HUES48 (cell line): ENCODE measurements at regions not wholly inside any gene's neighbourhood (a gene's known extent, or its start where the extent isn't known, plus 50 kb on each side); places are given as distances from the start of the nearest gene placed in this dataset.
"Not testable (repeated sequence)": the region's sequence is repeated elsewhere in the genome, so short reads cannot be mapped to it uniquely, and the experiment has no call there.

ENCODE experiments used
- H3K27ac ChIP-seq: one replicate; pipeline ENCODE4 v1.7.0; 2013; ENCODE audit warnings: low read depth, low read length, inconsistent platforms
- H3K27me3 ChIP-seq: 2 replicates; pipeline ENCODE4 v1.6.1; 2013; ENCODE audit warnings: mild to moderate bottlenecking, low read length; ENCODE audit not compliant: control insufficient read depth, insufficient read depth
- H3K36me3 ChIP-seq: 2 replicates; pipeline ENCODE4 v1.6.1; 2013; ENCODE audit warnings: low read length; ENCODE audit not compliant: control insufficient read depth, insufficient read depth
- H3K4me1 ChIP-seq: 2 replicates; pipeline ENCODE4 v1.6.1; 2013; ENCODE audit warnings: mild to moderate bottlenecking, low read length; ENCODE audit not compliant: control insufficient read depth, insufficient read depth
- H3K4me3 ChIP-seq: 2 replicates; pipeline ENCODE4 v1.5.1; 2013; ENCODE audit warnings: mild to moderate bottlenecking, low read depth, low read length
- H3K9ac ChIP-seq: 2 replicates; pipeline ENCODE4 v1.6.1; 2013; ENCODE audit warnings: mild to moderate bottlenecking, low read depth, low read length, moderate library complexity
- H3K9me3 ChIP-seq: 2 replicates; pipeline ENCODE4 v1.6.1; 2013; ENCODE audit warnings: low read length; ENCODE audit not compliant: control insufficient read depth, insufficient read depth

- peaks cover 6% of the 10 kb centered on the region for H3K9me3 ChIP-seq
Measured at GRCh38 chr3:110974902-110975301, 96.7 kb upstream of the NECTIN3 start.

DNA sequence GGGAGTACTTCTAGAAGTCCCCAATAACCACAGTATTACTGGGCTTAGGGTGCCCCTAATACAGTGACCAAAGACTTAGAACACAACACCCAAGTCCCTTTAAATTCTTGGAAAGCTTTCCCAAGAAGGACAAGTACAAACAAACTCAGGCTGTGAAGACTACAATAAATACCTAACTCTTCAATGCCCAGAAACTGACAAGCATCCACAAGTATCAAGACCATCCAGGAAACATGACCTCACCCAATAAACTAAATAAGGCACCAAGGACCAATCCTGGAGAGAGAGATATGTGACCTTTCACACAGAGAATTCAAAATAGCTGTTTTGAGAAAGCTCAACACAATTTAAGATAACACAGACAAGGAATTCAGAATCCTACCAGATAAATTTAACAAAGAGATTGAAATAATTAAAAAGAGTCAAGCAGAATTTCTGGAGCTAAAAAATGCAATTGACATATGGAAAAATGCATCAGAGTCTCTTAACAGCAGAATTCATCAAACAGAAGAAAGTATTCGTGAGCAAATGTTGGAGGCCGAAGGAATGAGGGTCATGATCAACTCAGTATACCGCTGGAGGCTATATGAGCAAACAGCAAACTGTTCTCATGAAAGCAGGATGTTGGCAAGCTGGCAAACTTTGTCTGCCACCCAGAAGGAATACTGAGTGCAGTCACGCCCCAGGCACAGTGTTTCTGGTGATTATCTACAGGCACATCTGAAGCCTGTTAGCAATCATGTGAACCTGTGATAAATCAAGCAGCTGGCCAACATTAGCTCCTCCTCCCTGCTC lies 87.0 kb upstream of the NECTIN3 start:
- H3K9me3 ChIP-seq = no peaks in the 10 kb centered on the region
- no peak overlapping the region for H3K9ac ChIP-seq
- H3K27ac ChIP-seq = no peak overlapping the region
- no peaks in the 10 kb centered on the region for H3K36me3 ChIP-seq
- H3K4me3 ChIP-seq = no peak overlapping the region
- H3K4me1 ChIP-seq = no peaks in the 10 kb centered on the region
- no peaks in the 10 kb centered on the region for H3K27me3 ChIP-seq

More at GRCh38 chr3:110974902-110975301, 96.7 kb upstream of the NECTIN3 start:
- Histone ChIP-seq H3K27me3 (no peaks in the 10 kb centered on the region), H3K27ac (no peak overlapping the region), H3K36me3 (no peaks in the 10 kb centered on the region), H3K4me3 (no peak overlapping the region), H3K9ac (no peak overlapping the region), H3K4me1 (no peaks in the 10 kb centered on the region)

DNA sequence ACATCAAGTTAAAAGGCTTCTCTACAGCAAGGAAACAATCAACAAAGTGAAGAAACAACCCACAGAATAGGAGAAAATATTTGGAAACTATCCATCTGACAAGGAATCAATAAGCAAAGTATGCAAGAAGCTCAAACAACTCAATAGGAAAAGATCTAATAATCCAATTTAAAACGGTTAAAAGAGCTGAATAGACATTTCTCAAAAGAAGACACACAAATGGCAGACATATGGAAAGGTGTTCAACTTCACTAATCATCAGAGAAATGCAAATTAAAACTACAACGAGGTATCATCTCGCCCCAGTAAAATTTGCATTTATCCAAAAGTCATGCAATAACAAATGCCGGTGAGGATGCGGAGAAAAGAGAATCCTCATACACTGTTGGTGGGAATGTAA lies 82.2 kb upstream of the NECTIN3 start:
- Histone ChIP-seq H3K27ac (no peak overlapping the region), H3K9me3 (no peaks in the 10 kb centered on the region), H3K4me3 (no peak overlapping the region), H3K4me1 (no peaks in the 10 kb centered on the region), H3K36me3 (no peaks in the 10 kb centered on the region), H3K27me3 (no peaks in the 10 kb centered on the region), H3K9ac (no peak overlapping the region)

DNA sequence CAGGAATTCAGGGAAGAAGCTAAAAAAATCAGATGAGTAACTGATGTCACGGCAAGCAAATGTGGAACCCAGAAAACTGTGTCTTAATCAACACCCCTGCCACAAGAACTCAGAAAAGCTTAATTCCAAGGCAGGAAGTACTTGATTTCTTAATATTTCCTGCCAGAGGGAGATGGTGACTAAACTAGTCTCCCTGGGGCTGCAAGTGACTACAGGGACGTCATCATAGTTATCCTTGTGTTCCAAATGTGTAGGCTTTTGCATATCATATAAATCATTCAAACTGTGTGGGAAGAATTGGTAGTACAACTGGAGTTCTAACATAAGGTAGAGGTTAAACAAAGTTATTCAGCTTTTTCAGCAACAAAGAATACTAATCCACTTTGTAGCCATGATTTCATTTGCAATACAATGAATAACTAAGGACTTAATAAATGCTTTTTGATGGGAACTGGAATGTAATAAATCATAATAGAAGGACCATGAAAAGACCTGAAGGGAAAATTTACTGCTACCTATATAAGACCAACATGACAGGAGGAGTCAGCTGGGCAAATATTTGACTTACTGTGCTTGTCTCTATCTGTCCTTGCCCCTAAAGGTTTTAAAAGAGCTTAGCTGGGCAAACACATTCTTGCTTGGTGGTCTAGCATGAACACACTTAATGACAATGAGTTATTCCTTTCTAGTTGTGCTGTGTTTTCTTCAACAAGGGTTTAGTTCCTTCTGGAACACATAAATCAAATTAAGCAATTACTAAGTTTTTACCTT lies 76.0 kb upstream of the NECTIN3 start:
- Histone ChIP-seq H3K27me3 (no peaks in the 10 kb centered on the region), H3K4me1 (no peaks in the 10 kb centered on the region), H3K9me3 (no peaks in the 10 kb centered on the region), H3K27ac (no peak overlapping the region), H3K4me3 (no peak overlapping the region), H3K36me3 (no peaks in the 10 kb centered on the region), H3K9ac (no peak overlapping the region)

DNA sequence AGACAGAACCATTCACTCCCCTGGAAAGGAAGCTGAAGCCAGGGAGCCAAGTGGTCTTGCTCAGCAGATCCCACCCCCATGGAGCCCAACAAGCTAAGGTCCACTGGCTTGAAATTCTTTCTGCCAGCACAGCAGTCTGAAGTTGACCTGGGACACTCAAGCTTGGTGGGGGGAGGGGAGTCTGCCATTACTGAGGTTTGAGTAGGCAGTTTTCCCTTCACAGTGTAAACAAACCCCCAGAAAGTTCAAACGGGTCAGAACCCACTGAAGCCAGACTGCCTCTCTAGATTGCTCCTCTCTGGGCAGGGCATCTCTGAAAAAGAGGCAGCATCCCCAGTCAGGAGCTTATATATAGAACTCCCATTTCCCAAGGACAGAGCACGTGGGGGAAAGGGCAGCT lies 72.8 kb upstream of the NECTIN3 start:
- not testable (repeated sequence) for H3K27ac ChIP-seq, H3K9ac ChIP-seq

GRCh38 chr3:111006485-111006884 lies 65.1 kb upstream of the NECTIN3 start:
- H3K4me1 ChIP-seq, H3K27ac ChIP-seq, H3K36me3 ChIP-seq, H3K4me3 ChIP-seq, H3K27me3 ChIP-seq, H3K9ac ChIP-seq, H3K9me3 ChIP-seq: not testable (repeated sequence)

More for the DNA sequence above, 72.8 kb upstream of the NECTIN3 start:
- not testable (repeated sequence) for H3K9me3 ChIP-seq, H3K4me3 ChIP-seq, H3K27me3 ChIP-seq, H3K36me3 ChIP-seq, H3K4me1 ChIP-seq

GRCh38 chr3:111012388-111013248 lies 59.0 kb upstream of the NECTIN3 start:
- Histone ChIP-seq H3K4me1 (no peaks in the 10 kb centered on the region), H3K4me3 (no peak overlapping the region), H3K36me3 (no peaks in the 10 kb centered on the region), H3K27ac (no peak overlapping the region), H3K27me3 (no peaks in the 10 kb centered on the region), H3K9me3 (no peaks in the 10 kb centered on the region), H3K9ac (no peak overlapping the region)
